ENCODE measurements at regions not wholly inside any gene's neighbourhood (a gene's known extent, or its start where the extent isn't known, plus 50 kb on each side); places are given as distances from the start of the nearest gene placed in this dataset.

DNA sequence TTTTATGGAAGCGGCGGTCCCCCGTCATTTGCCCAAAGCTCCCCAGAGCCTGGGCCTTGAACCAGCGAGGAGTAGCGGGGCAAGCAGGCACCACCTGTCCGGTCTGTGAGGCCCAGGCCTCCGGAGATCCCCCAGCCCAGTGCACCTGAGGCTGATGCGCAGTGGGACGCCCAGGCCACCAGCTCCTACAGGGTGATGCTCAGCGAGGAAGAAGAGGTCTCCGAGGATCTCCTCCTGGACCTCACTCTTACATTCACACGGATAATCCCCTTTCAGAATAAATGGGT, 220.2 kb downstream of the NDUFA10 start:
- H3K4me3 ChIP-seq (ENCODE audit: low read length) = no peak overlapping the region
- no peaks in the 10 kb centered on the region for H3K9me3 Mint-ChIP-seq
- H3K4me3 Mint-ChIP-seq = no peak overlapping the region
- no peaks in the 10 kb centered on the region for H3K27me3 Mint-ChIP-seq
- no peaks in the 10 kb centered on the region for H3K27me3 ChIP-seq (ENCODE audit: control insufficient read depth in 1 of 2, insufficient read depth in 2 of 2, low read length in 2 of 2)
- H3K9me3 ChIP-seq (ENCODE audit: control insufficient read depth in 1 of 2, insufficient read depth in 1 of 2, low read length in 2 of 2) = peaks cover 0 to 3% of the 10 kb centered on the region in 2 experiments
- no peaks in the 10 kb centered on the region for H3K4me1 ChIP-seq (ENCODE audit: insufficient read depth, low read length)
- ChIA-PET POLR2A (no interaction called here), CTCF (no interaction called here)
- H3K4me1 Mint-ChIP-seq (ENCODE audit: low read depth) = no peaks in the 10 kb centered on the region
- H3K27ac Mint-ChIP-seq = no peak overlapping the region
- TF ChIP-seq, protein P1, sequence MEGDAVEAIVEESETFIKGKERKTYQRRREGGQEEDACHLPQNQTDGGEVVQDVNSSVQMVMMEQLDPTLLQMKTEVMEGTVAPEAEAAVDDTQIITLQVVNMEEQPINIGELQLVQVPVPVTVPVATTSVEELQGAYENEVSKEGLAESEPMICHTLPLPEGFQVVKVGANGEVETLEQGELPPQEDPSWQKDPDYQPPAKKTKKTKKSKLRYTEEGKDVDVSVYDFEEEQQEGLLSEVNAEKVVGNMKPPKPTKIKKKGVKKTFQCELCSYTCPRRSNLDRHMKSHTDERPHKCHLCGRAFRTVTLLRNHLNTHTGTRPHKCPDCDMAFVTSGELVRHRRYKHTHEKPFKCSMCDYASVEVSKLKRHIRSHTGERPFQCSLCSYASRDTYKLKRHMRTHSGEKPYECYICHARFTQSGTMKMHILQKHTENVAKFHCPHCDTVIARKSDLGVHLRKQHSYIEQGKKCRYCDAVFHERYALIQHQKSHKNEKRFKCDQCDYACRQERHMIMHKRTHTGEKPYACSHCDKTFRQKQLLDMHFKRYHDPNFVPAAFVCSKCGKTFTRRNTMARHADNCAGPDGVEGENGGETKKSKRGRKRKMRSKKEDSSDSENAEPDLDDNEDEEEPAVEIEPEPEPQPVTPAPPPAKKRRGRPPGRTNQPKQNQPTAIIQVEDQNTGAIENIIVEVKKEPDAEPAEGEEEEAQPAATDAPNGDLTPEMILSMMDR (IDR thresholded peaks at IDR 0.05) = no peak
- no peak overlapping the region for H3K27ac ChIP-seq (ENCODE audit: low read depth in 1 of 2, low read length in 2 of 2)
- H3K36me3 ChIP-seq (ENCODE audit: insufficient read depth, low read length) = no peaks in the 10 kb centered on the region
- no peaks in the 10 kb centered on the region for H3K36me3 Mint-ChIP-seq (ENCODE audit: low read depth)
- ATAC-seq (ENCODE audit: poor library complexity) = no peak
- intact Hi-C loops (cut with DNase I, micrococcal nuclease) = no loop called here
- peak in 1 of 14 experiments; percentile 3 for DNase-seq

DNA sequence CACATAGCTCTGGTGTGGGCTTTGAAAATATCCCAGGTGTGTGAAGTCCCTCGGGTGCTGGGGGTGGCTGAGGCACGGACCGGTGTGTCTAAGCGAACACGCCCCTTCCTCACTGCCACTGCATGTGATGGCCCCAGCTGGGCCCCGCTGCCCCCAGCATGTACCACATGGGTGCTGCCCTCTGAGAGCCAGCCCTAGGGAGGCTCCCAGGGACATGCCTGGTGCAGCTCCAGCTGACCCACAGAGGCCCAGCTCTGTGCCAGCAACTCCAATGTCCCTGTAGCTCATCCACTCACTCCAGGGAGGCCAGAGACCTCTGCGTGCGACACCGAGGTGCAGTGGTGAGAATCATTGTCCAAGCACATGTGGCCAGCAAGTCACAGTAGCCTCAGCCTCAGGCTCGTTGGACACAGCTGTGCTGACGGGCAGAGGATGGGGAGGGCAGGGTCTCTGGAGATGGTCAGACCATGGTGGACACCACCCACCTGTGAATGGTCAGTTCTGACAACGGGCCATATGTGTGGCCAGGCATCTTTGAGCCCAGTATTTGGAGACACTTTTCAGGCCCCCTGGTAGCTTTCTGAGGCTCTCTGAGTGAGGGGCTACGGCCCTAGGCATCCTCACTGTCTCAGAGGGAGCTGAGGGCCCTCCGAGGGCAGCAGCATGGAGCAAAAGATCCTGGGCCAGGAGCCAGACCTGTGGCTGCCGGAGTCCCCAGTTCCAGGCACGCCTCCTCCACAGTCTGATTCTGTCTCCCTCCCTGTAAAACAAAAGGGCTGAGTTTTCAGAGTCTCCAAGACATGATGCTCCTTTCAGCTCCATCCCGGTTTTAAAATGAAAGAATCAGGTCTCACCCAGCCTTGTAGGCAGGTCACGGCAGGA, 220.7 kb downstream of the NDUFA10 start:
- no peaks in the 10 kb centered on the region for H3K27me3 ChIP-seq (ENCODE audit: control insufficient read depth in 1 of 2, insufficient read depth in 2 of 2, low read length in 2 of 2)
- Mint-ChIP-seq H3K4me1 (ENCODE audit: low read depth) (no peaks in the 10 kb centered on the region), H3K4me3 (no peak overlapping the region), H3K36me3 (ENCODE audit: low read depth) (no peaks in the 10 kb centered on the region), H3K9me3 (no peaks in the 10 kb centered on the region), H3K27ac (no peak overlapping the region), H3K27me3 (no peaks in the 10 kb centered on the region)
- peak in 1 of 14 experiments; percentile 5 for DNase-seq
- peaks cover 0 to 3% of the 10 kb centered on the region in 2 experiments for H3K9me3 ChIP-seq (ENCODE audit: control insufficient read depth in 1 of 2, insufficient read depth in 1 of 2, low read length in 2 of 2)
- CTCF ChIA-PET = no interaction called here
- TF ChIP-seq, protein P1 (IDR thresholded peaks at IDR 0.05) = no peak
- H3K4me3 ChIP-seq (ENCODE audit: low read length) = no peak overlapping the region
- no peaks in the 10 kb centered on the region for H3K4me1 ChIP-seq (ENCODE audit: insufficient read depth, low read length)
- ATAC-seq (ENCODE audit: poor library complexity) = no peak
- H3K36me3 ChIP-seq (ENCODE audit: insufficient read depth, low read length) = no peaks in the 10 kb centered on the region
- POLR2A ChIA-PET = no interaction called here
- intact Hi-C loops (cut with DNase I, micrococcal nuclease) = no loop called here
- no peak overlapping the region for H3K27ac ChIP-seq (ENCODE audit: low read depth in 1 of 2, low read length in 2 of 2)

DNA sequence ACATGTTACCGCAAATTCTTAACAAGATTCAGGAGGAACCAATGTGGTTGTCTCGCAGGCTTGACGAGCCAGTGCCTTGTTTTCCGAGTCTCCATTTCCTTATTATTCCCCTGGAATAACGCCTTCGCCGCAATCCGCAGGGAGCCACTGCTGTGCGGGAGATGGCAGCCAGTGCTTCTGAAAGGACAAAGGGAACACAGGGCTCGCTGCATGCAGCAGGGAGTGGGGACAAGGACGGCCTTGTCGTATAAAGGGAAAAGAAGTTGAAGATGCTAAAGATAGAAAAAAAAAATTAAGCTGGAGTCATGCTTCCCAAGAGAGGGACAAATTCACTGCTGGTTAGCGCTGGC, 221.4 kb downstream of the NDUFA10 start:
- Mint-ChIP-seq H3K4me1 (ENCODE audit: low read depth) (no peaks in the 10 kb centered on the region), H3K27ac (no peak overlapping the region), H3K36me3 (ENCODE audit: low read depth) (no peaks in the 10 kb centered on the region), H3K27me3 (no peaks in the 10 kb centered on the region), H3K9me3 (no peaks in the 10 kb centered on the region), H3K4me3 (no peak overlapping the region)
- H3K27me3 ChIP-seq (ENCODE audit: control insufficient read depth in 1 of 2, insufficient read depth in 2 of 2, low read length in 2 of 2) = no peaks in the 10 kb centered on the region
- no peaks in the 10 kb centered on the region for H3K36me3 ChIP-seq (ENCODE audit: insufficient read depth, low read length)
- POLR2A ChIA-PET = no interaction called here
- CTCF ChIA-PET = no interaction called here
- H3K9me3 ChIP-seq (ENCODE audit: control insufficient read depth in 1 of 2, insufficient read depth in 1 of 2, low read length in 2 of 2) = peaks cover 0 to 3% of the 10 kb centered on the region in 2 experiments
- ATAC-seq (ENCODE audit: poor library complexity) (no peak), DNase-seq (no peak)
- H3K4me3 ChIP-seq (ENCODE audit: low read length) = no peak overlapping the region
- no peaks in the 10 kb centered on the region for H3K4me1 ChIP-seq (ENCODE audit: insufficient read depth, low read length)
- no peak overlapping the region for H3K27ac ChIP-seq (ENCODE audit: low read depth in 1 of 2, low read length in 2 of 2)
- TF ChIP-seq, protein P1 (IDR thresholded peaks at IDR 0.05) = no peak
- intact Hi-C loops (cut with DNase I, micrococcal nuclease) = no loop called here
